ENCODE measurements at regions not wholly inside any gene's neighbourhood (a gene's known extent, or its start where the extent isn't known, plus 50 kb on each side); places are given as distances from the start of the nearest gene placed in this dataset.

DNA sequence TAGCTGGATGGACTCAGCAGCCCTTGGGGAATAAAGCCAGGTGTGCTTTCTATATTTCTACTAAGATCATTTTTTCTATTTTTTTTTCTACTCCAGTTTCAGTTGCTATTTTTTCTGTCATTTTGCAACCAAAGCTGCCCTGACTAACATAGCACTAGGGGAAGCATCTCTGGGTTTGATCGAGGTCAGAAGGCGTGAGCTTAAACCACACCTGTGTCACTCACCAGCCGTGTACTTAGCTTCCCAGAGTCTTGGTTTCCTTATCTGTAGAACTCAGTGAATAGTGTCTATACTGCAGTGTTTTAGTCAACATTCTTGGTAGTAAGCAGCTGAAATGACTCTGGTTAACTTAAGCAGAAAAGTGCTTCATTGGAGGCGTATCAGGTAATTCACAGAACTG is 489.6 kb upstream of the SPRED2 start:
- TF ChIP-seq, protein P1, sequence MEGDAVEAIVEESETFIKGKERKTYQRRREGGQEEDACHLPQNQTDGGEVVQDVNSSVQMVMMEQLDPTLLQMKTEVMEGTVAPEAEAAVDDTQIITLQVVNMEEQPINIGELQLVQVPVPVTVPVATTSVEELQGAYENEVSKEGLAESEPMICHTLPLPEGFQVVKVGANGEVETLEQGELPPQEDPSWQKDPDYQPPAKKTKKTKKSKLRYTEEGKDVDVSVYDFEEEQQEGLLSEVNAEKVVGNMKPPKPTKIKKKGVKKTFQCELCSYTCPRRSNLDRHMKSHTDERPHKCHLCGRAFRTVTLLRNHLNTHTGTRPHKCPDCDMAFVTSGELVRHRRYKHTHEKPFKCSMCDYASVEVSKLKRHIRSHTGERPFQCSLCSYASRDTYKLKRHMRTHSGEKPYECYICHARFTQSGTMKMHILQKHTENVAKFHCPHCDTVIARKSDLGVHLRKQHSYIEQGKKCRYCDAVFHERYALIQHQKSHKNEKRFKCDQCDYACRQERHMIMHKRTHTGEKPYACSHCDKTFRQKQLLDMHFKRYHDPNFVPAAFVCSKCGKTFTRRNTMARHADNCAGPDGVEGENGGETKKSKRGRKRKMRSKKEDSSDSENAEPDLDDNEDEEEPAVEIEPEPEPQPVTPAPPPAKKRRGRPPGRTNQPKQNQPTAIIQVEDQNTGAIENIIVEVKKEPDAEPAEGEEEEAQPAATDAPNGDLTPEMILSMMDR (IDR thresholded peaks at IDR 0.05; ENCODE audit: insufficient read depth, low read depth, low read length) = no peak
- TF ChIP-seq EZH2 (IDR thresholded peaks at IDR 0.05; ENCODE audit: insufficient read depth, low read length) = no peak
